Stomach smooth muscle (tissue), 2 donors: ENCODE measurements at regions not wholly inside any gene's neighbourhood (a gene's known extent, or its start where the extent isn't known, plus 50 kb on each side); places are given as distances from the start of the nearest gene placed in this dataset.

ENCODE experiments used
- H3K27ac ChIP-seq: one replicate; pipeline ENCODE4 v1.7.0; 2013; ENCODE audit warnings: mild to moderate bottlenecking, low read length, inconsistent platforms
- H3K27me3 ChIP-seq, 2 donors: one replicate each; pipeline ENCODE4 v1.7.0; 2013; ENCODE audit warnings: low read length in 2 of 2; ENCODE audit not compliant: insufficient read depth in 2 of 2, control insufficient read depth in 1 of 2
- H3K36me3 ChIP-seq, 2 donors: one replicate each; pipeline ENCODE4 v1.7.0; 2013; ENCODE audit warnings: low read length in 2 of 2; ENCODE audit not compliant: control insufficient read depth in 2 of 2, insufficient read depth in 2 of 2
- H3K4me1 ChIP-seq: one replicate; pipeline ENCODE4 v1.7.0; 2013; ENCODE audit warnings: low read length; ENCODE audit not compliant: control insufficient read depth, insufficient read depth
- H3K4me3 ChIP-seq, 2 donors: one replicate each; pipeline ENCODE4 v1.7.0; 2013; ENCODE audit warnings: low read length in 2 of 2
- H3K9ac ChIP-seq, 2 donors: one replicate each; pipeline ENCODE4 v1.7.0; 2013; ENCODE audit warnings: low read length in 2 of 2, mild to moderate bottlenecking in 1 of 2
- H3K9me3 ChIP-seq, 2 donors: one replicate each; pipeline ENCODE4 v1.7.0; 2013; ENCODE audit warnings: low read length in 2 of 2; ENCODE audit not compliant: control insufficient read depth in 2 of 2
- donor health status: healthy.
- donor health status: Pancreatic carcinoma.

- Histone ChIP-seq H3K27me3 (no peaks in the 10 kb centered on the region), H3K9me3 (no peaks in the 10 kb centered on the region), H3K9ac (no peak overlapping the region), H3K4me1 (no peaks in the 10 kb centered on the region), H3K4me3 (no peak overlapping the region), H3K27ac (no peak overlapping the region), H3K36me3 (no peaks in the 10 kb centered on the region)
Measured at GRCh38 chr14:86203843-86204242, 673.9 kb downstream of the FLRT2 start.

DNA sequence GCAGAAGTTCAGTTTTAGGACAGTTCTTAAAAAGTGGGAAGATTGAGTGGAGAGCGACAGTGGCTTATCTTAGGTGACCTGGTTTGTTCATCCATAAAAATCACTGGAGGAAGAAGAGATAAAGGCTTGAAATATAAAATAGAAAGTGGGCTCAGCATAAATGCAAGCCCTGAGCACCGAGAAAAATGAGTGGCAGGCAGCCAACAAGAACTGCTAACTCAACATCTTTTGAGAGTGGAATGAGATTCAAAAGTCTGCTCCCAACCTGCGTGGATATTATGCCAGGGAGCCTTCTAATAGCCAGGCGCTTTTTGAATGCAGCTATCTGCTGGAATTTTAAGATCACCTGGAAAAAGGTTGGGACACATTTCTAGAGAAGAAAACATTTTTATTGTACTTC lies 666.5 kb downstream of the FLRT2 start:
- Histone ChIP-seq H3K27me3 (no peaks in the 10 kb centered on the region), H3K36me3 (no peaks in the 10 kb centered on the region), H3K4me1 (no peaks in the 10 kb centered on the region), H3K27ac (no peak overlapping the region), H3K4me3 (no peak overlapping the region), H3K9me3 (no peaks in the 10 kb centered on the region), H3K9ac (no peak overlapping the region)

DNA sequence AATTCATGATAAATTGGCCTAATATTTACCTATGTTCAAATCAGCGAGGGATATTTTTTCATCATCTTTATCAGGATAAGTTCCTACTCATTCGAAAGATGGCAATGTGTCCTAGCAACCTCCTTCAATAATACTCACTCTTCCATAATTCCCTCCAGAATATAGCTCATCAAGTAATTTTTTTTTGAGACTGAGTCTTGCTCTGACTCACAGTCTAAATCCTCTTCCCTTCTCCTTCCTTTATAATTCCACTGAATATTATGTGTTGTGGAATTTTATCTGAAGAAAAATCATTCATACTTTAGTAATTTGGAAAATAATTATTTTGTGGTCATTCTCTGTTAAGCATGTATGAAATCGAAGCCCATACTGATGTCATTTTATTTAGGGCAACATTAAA lies 663.8 kb downstream of the FLRT2 start:
- H3K4me1 ChIP-seq = no peaks in the 10 kb centered on the region
- no peaks in the 10 kb centered on the region for H3K36me3 ChIP-seq
- no peak overlapping the region for H3K4me3 ChIP-seq
- H3K9ac ChIP-seq = no peak overlapping the region
- H3K9me3 ChIP-seq = peaks cover 0 to 3% of the 10 kb centered on the region in 2 donors
- H3K27me3 ChIP-seq = no peaks in the 10 kb centered on the region
- H3K27ac ChIP-seq = no peak overlapping the region

DNA sequence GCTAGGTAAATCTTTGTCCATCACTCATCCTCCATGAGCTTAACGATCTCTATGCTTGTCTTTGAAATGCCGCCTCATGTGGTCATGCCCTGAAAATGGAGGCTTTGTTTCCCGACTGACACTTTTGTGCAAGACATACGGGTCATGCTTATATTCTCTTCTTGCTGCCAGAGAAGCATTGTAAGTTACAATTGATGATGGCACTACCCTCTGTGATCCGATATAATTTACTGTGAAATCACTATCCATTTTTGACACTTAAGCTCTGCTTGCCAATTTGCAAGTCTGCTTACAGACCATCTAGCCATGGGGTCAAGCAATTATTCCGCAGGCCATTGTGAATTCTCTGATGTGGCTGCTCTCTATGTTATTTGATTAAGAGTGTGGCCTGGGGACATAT lies 650.0 kb downstream of the FLRT2 start:
- Histone ChIP-seq H3K27ac (no peak overlapping the region), H3K36me3 (no peaks in the 10 kb centered on the region), H3K9ac (no peak overlapping the region), H3K27me3 (no peaks in the 10 kb centered on the region), H3K4me1 (no peaks in the 10 kb centered on the region), H3K9me3 (no peaks in the 10 kb centered on the region), H3K4me3 (no peak overlapping the region)

GRCh38 chr14:86168371-86168770 lies 638.4 kb downstream of the FLRT2 start:
- no peak overlapping the region for H3K9ac ChIP-seq
- H3K36me3 ChIP-seq = no peaks in the 10 kb centered on the region
- H3K4me3 ChIP-seq = no peak overlapping the region
- H3K4me1 ChIP-seq = no peaks in the 10 kb centered on the region
- no peaks in the 10 kb centered on the region for H3K27me3 ChIP-seq
- H3K9me3 ChIP-seq = no peaks in the 10 kb centered on the region
- H3K27ac ChIP-seq = no peak overlapping the region

GRCh38 chr14:86166541-86166940 lies 636.6 kb downstream of the FLRT2 start:
- H3K27me3 ChIP-seq = no peaks in the 10 kb centered on the region
- no peaks in the 10 kb centered on the region for H3K9me3 ChIP-seq

GRCh38 chr14:86153480-86153879 lies 623.5 kb downstream of the FLRT2 start:
- no peak overlapping the region for H3K9ac ChIP-seq
- no peak overlapping the region for H3K4me3 ChIP-seq
- H3K4me1 ChIP-seq = no peaks in the 10 kb centered on the region
- no peaks in the 10 kb centered on the region for H3K36me3 ChIP-seq
- no peaks in the 10 kb centered on the region for H3K9me3 ChIP-seq
- H3K27me3 ChIP-seq = no peaks in the 10 kb centered on the region
- H3K27ac ChIP-seq = no peak overlapping the region

More at GRCh38 chr14:86166541-86166940, 636.6 kb downstream of the FLRT2 start:
- Histone ChIP-seq H3K27ac (no peak overlapping the region), H3K4me1 (no peaks in the 10 kb centered on the region), H3K36me3 (no peaks in the 10 kb centered on the region), H3K4me3 (no peak overlapping the region), H3K9ac (no peak overlapping the region)

- Histone ChIP-seq H3K9me3 (no peaks in the 10 kb centered on the region), H3K27me3 (no peaks in the 10 kb centered on the region), H3K27ac (no peak overlapping the region), H3K36me3 (no peaks in the 10 kb centered on the region), H3K4me1 (no peaks in the 10 kb centered on the region), H3K9ac (no peak overlapping the region), H3K4me3 (no peak overlapping the region)
Measured at GRCh38 chr14:86143248-86143647, 613.3 kb downstream of the FLRT2 start.

GRCh38 chr14:86141966-86142365 lies 612.0 kb downstream of the FLRT2 start:
- Histone ChIP-seq H3K36me3 (no peaks in the 10 kb centered on the region), H3K9me3 (no peaks in the 10 kb centered on the region), H3K4me1 (no peaks in the 10 kb centered on the region), H3K9ac (no peak overlapping the region), H3K4me3 (no peak overlapping the region), H3K27me3 (no peaks in the 10 kb centered on the region), H3K27ac (no peak overlapping the region)

- Histone ChIP-seq H3K9me3 (no peaks in the 10 kb centered on the region), H3K27me3 (no peaks in the 10 kb centered on the region), H3K36me3 (no peaks in the 10 kb centered on the region), H3K27ac (no peak overlapping the region), H3K4me1 (no peaks in the 10 kb centered on the region), H3K9ac (no peak overlapping the region), H3K4me3 (no peak overlapping the region)
Measured at GRCh38 chr14:86129426-86129825, 599.5 kb downstream of the FLRT2 start.

DNA sequence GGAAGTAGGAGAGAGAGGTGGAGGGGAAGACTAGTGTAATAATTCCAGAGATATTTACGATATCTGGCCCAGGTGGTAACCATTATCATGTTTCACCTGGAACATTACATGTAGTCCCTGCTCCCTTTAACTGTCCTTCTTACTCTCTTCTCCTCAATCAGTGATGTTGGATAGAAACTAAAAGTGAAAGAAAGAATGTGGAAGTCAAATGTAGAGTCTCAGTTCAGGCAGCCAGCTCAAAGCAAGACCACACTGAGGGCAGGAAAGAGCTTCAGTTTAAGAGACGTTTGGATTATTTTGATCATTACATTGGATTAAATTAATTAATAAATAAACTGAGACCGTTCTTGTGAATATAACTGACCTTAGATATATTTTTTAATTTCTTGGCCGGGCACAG lies 594.4 kb downstream of the FLRT2 start:
- no peaks in the 10 kb centered on the region for H3K9me3 ChIP-seq
- H3K27ac ChIP-seq = no peak overlapping the region
- H3K4me1 ChIP-seq = no peaks in the 10 kb centered on the region
- no peak overlapping the region for H3K9ac ChIP-seq
- H3K27me3 ChIP-seq = no peaks in the 10 kb centered on the region
- H3K36me3 ChIP-seq = no peaks in the 10 kb centered on the region
- H3K4me3 ChIP-seq = no peak overlapping the region

DNA sequence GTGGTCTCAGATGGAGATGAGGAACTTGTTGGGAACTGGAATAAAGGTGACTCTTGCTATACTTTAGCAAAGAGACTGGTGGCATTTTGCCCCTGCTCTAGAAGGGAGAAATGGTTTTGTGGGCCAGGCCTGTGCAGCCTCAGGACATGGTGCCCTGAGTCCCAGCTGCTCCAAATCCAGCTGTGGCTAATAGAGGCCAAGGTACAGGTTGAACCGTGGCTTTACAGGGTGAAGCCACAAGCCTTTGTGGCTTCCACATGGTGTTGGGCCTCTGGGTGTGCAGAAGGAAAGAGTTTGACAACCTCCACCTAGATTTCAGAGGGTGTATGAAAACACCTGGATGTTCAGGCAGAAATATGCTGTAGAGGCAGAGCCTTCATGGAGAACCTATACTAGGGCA lies 586.0 kb downstream of the FLRT2 start:
- Histone ChIP-seq H3K27ac (no peak overlapping the region), H3K9me3 (no peaks in the 10 kb centered on the region), H3K36me3 (no peaks in the 10 kb centered on the region), H3K9ac (no peak overlapping the region), H3K4me1 (no peaks in the 10 kb centered on the region), H3K27me3 (no peaks in the 10 kb centered on the region), H3K4me3 (no peak overlapping the region)
